Nephron (organoid): ENCODE measurements at regions not wholly inside any gene's neighbourhood (a gene's known extent, or its start where the extent isn't known, plus 50 kb on each side); places are given as distances from the start of the nearest gene placed in this dataset.

ENCODE experiments used
- H3K27ac Mint-ChIP-seq, 3 experiments: 2 replicates each; pipeline ENCODE4 v1.8.0; 2020; ENCODE audit warnings: mixed read lengths in 3 of 3, mild to moderate bottlenecking in 2 of 3, moderate library complexity in 1 of 3
- H3K27me3 Mint-ChIP-seq: 2 replicates; pipeline ENCODE4 v1.8.0; 2021; ENCODE audit warnings: low read depth, mild to moderate bottlenecking, moderate library complexity, mixed read lengths
- H3K36me3 Mint-ChIP-seq: 2 replicates; pipeline ENCODE4 v1.8.0; 2020; ENCODE audit warnings: low read depth, mixed read lengths
- H3K4me1 Mint-ChIP-seq: 2 replicates; pipeline ENCODE4 v1.8.0; 2020; ENCODE audit warnings: mixed read lengths
- H3K4me3 Mint-ChIP-seq, 3 experiments: 2 replicates each; pipeline ENCODE4 v1.8.0; 2020; ENCODE audit warnings: mild to moderate bottlenecking in 3 of 3, mixed read lengths in 3 of 3, moderate library complexity in 2 of 3
- H3K9me3 Mint-ChIP-seq: 2 replicates; pipeline ENCODE4 v1.8.0; 2020; ENCODE audit warnings: mixed read lengths
- CTCF ChIP-seq, 3 experiments: fragments of 200-600 bp; sonication (generic); IDR thresholded peaks; one replicate each; pipeline ENCODE4 v1.5.0; 2021; ENCODE audit warnings: antibody characterized with exemption in 3 of 3; ENCODE audit not compliant: unreplicated experiment in 3 of 3

DNA sequence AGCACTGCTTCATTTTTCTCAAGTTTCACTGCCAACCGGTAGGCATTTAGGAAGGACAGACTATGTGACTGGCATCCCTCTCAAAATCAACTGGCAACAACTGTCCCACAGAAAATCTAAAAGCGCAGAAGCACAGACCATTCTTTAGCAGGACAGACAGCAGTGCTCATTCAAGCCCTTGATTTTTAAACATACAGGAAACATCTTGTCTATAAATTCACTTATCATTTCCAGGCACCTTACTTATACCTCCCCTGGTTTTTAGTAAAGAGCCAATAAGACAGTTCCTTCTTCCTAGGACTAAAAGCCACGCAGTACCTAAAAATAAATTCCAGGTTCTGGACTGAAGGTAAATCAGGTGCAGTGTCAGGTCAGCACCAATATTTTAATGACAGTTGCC lies 343.2 kb upstream of the WWC1 start:
- H3K4me3 Mint-ChIP-seq: no peak overlapping the region
- no peak overlapping the region for H3K27ac Mint-ChIP-seq
- H3K36me3 Mint-ChIP-seq: no peaks in the 10 kb centered on the region
- peaks cover 58% of the 10 kb centered on the region for H3K4me1 Mint-ChIP-seq
- no peaks in the 10 kb centered on the region for H3K9me3 Mint-ChIP-seq
- no peak for TF ChIP-seq CTCF (IDR thresholded peaks at IDR 0.05; ENCODE audit: unreplicated experiment in 3 of 3)
- H3K27me3 Mint-ChIP-seq: peaks cover 3% of the 10 kb centered on the region

- Mint-ChIP-seq H3K27ac (peak overlapping the region in 1 of 3 experiments; percentile 7), H3K27me3 (peaks cover 3% of the 10 kb centered on the region), H3K36me3 (no peaks in the 10 kb centered on the region), H3K4me1 (peaks cover 50% of the 10 kb centered on the region), H3K9me3 (no peaks in the 10 kb centered on the region), H3K4me3 (no peak overlapping the region)
- TF ChIP-seq CTCF (IDR thresholded peaks at IDR 0.05; ENCODE audit: unreplicated experiment in 3 of 3): no peak
These were observed 342.0 kb upstream of the WWC1 start for GRCh38 chr5:167949435-167949834.

GRCh38 chr5:167950126-167950721 lies 341.2 kb upstream of the WWC1 start:
- H3K27ac Mint-ChIP-seq: peak overlapping the region in 2 of 3 experiments; percentile 14 to 35
- TF ChIP-seq CTCF (IDR thresholded peaks at IDR 0.05; ENCODE audit: unreplicated experiment in 3 of 3): no peak

GRCh38 chr5:167951116-167951515 lies 340.3 kb upstream of the WWC1 start:
- H3K4me1 Mint-ChIP-seq: peaks cover 33% of the 10 kb centered on the region
- peak overlapping the region in 1 of 3 experiments; percentile 8 for H3K4me3 Mint-ChIP-seq
- peaks cover 4% of the 10 kb centered on the region for H3K36me3 Mint-ChIP-seq

More at GRCh38 chr5:167950126-167950721, 341.2 kb upstream of the WWC1 start:
- peaks cover 42% of the 10 kb centered on the region for H3K4me1 Mint-ChIP-seq
- peaks cover 3% of the 10 kb centered on the region for H3K27me3 Mint-ChIP-seq
- H3K9me3 Mint-ChIP-seq: no peaks in the 10 kb centered on the region
- H3K4me3 Mint-ChIP-seq: no peak overlapping the region
- peaks cover 2% of the 10 kb centered on the region for H3K36me3 Mint-ChIP-seq

DNA sequence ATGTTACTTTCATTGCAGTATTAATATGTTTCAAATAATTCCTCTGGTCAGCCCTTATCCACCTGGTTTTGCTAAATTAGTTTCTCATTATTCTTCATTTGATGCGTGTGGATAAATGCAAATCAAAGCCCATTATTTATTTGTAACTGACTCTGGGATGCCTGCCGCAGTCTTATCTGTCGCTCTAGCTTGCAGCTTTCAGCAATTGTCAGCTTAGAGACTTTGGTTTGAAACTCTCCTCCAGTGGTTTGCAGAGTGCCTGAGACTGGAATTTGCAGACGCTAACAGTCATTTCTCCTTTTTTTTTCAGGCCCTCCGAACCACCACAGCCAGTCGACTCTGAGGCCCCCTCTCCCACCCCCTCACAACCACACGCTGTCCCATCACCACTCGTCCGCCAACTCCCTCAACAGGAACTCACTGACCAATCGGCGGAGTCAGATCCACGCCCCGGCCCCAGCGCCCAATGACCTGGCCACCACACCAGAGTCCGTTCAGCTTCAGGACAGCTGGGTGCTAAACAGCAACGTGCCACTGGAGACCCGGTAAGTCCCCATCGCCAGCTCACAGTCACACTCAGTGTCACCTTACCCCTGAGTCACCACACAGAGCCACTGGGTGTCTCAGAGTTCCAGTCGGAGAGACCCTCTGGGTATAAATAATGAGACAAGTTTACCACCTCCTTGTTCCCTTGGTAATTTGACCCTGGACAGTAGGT lies 339.0 kb upstream of the WWC1 start:
- Mint-ChIP-seq H3K36me3 (peaks cover 9% of the 10 kb centered on the region), H3K27ac (no peak overlapping the region), H3K4me3 (no peak overlapping the region), H3K9me3 (peaks cover 16% of the 10 kb centered on the region), H3K4me1 (peaks cover 29% of the 10 kb centered on the region), H3K27me3 (peaks cover 9% of the 10 kb centered on the region)
- TF ChIP-seq CTCF (IDR thresholded peaks at IDR 0.05; ENCODE audit: unreplicated experiment in 3 of 3): no peak

More at GRCh38 chr5:167951116-167951515, 340.3 kb upstream of the WWC1 start:
- Mint-ChIP-seq H3K9me3 (peaks cover 5% of the 10 kb centered on the region), H3K27me3 (peaks cover 4% of the 10 kb centered on the region), H3K27ac (peak overlapping the region in 2 of 3 experiments; percentile 14 to 35)
- no peak for TF ChIP-seq CTCF (IDR thresholded peaks at IDR 0.05; ENCODE audit: unreplicated experiment in 3 of 3)
